Fibroblast of pulmonary artery (primary cell): ENCODE measurements at regions not wholly inside any gene's neighbourhood (a gene's known extent, or its start where the extent isn't known, plus 50 kb on each side); places are given as distances from the start of the nearest gene placed in this dataset.

Experiments
- DNase-seq: peaks from one replicate; pipeline ENCODE4 v3.0.0-alpha.2; 2010; ENCODE audit warnings: low read depth
- H3K4me3 ChIP-seq: replicated peaks from 2 replicates; pipeline ENCODE4 v1.5.1; 2011; ENCODE audit warnings: low read depth, mild to moderate bottlenecking, control low read depth, low read length, moderate library complexity
- CTCF ChIP-seq: IDR thresholded peaks from 2 replicates; pipeline ENCODE4 v1.5.1; 2011; ENCODE audit warnings: mild to moderate bottlenecking, control low read depth, low read length, inconsistent platforms; ENCODE audit errors: missing control alignments

- DNase-seq, result no peak
- H3K4me3 ChIP-seq, result no peak overlapping the region
- TF ChIP-seq CTCF, result no peak
Measured at GRCh38 chr9:26172301-26172700, 494.1 kb upstream of the TUSC1 start.

GRCh38 chr9:26171691-26172090 is 493.4 kb upstream of the TUSC1 start:
- H3K4me3 ChIP-seq, result no peak overlapping the region
- no peak for DNase-seq

GRCh38 chr9:26170190-26170589 is 491.9 kb upstream of the TUSC1 start:
- H3K4me3 ChIP-seq, result no peak overlapping the region
- TF ChIP-seq CTCF, result no peak

More at GRCh38 chr9:26171691-26172090, 493.4 kb upstream of the TUSC1 start:
- no peak for TF ChIP-seq CTCF

GRCh38 chr9:26169708-26170107 is 491.5 kb upstream of the TUSC1 start:
- DNase-seq, result no peak
- H3K4me3 ChIP-seq, result no peak overlapping the region
- TF ChIP-seq CTCF, result no peak

More at GRCh38 chr9:26170190-26170589, 491.9 kb upstream of the TUSC1 start:
- DNase-seq, result peak; percentile 35

GRCh38 chr9:26166537-26166936 is 488.3 kb upstream of the TUSC1 start:
- no peak for TF ChIP-seq CTCF
- no peak for DNase-seq
- H3K4me3 ChIP-seq, result no peak overlapping the region

GRCh38 chr9:26165426-26165825 is 487.2 kb upstream of the TUSC1 start:
- no peak for TF ChIP-seq CTCF
- no peak overlapping the region for H3K4me3 ChIP-seq
- DNase-seq, result no peak

- DNase-seq, result peak; percentile 33
- no peak overlapping the region for H3K4me3 ChIP-seq
- TF ChIP-seq CTCF, result no peak
Measured at GRCh38 chr9:26163931-26164330, 485.7 kb upstream of the TUSC1 start.
